HEK293 (cell line): ENCODE measurements at regions not wholly inside any gene's neighbourhood (a gene's known extent, or its start where the extent isn't known, plus 50 kb on each side); places are given as distances from the start of the nearest gene placed in this dataset.
"Not testable (repeated sequence)": the region's sequence is repeated elsewhere in the genome, so short reads cannot be mapped to it uniquely, and the experiment has no call there.

ENCODE experiments used
- TRIM28 ChIP-seq: IDR thresholded peaks from 2 replicates; pipeline ENCODE4 v1.6.1; 2011; ENCODE audit warnings: low read length, control low read depth, borderline replicate concordance
- ZFP41 ChIP-seq: fragments of 450-650 bp; formaldehyde crosslinking; IDR thresholded peaks from 2 replicates; pipeline ENCODE4 v1.5.1; 2016; ENCODE audit warnings: missing biosample characterization, missing genetic modification characterization, borderline replicate concordance
- TF ChIP-seq, protein P1 (sequence below): fragments of 450-650 bp; formaldehyde crosslinking; IDR thresholded peaks from 2 replicates; pipeline ENCODE4 v1.5.1; 2016; ENCODE audit warnings: missing biosample characterization, missing genetic modification characterization
- TF ChIP-seq, protein P2 (sequence below): fragments of 450-650 bp; formaldehyde crosslinking; optimal IDR thresholded peaks from 2 replicates; pipeline ENCODE3; 2016; ENCODE audit warnings: missing biosample characterization, mild to moderate bottlenecking, missing genetic modification characterization
- TF ChIP-seq, protein P3 (sequence below): fragments of 450-650 bp; formaldehyde crosslinking; IDR thresholded peaks from 2 replicates; pipeline ENCODE4 v1.5.1; 2016; ENCODE audit warnings: missing biosample characterization, missing genetic modification characterization

DNA sequence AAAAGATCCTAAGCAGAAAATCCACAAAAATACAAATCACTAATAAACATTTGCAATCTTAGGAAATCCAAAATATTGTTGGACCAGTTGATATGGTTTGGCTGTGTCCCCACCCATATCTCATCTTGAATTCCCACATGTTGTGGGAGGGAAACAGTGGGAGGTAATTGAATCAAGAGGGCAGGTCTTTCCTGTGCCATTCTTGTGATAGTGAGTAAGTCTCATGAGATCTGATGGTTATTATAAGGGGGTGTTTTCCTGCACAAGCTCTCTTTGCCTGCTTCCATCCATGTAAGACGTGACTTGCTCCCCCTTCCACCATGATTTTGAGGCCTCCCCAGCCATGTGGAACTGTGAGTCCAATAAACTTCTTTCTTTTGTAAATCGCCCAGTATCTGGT lies 79.2 kb upstream of the CHD1 start:
- TF ChIP-seq, protein P1, sequence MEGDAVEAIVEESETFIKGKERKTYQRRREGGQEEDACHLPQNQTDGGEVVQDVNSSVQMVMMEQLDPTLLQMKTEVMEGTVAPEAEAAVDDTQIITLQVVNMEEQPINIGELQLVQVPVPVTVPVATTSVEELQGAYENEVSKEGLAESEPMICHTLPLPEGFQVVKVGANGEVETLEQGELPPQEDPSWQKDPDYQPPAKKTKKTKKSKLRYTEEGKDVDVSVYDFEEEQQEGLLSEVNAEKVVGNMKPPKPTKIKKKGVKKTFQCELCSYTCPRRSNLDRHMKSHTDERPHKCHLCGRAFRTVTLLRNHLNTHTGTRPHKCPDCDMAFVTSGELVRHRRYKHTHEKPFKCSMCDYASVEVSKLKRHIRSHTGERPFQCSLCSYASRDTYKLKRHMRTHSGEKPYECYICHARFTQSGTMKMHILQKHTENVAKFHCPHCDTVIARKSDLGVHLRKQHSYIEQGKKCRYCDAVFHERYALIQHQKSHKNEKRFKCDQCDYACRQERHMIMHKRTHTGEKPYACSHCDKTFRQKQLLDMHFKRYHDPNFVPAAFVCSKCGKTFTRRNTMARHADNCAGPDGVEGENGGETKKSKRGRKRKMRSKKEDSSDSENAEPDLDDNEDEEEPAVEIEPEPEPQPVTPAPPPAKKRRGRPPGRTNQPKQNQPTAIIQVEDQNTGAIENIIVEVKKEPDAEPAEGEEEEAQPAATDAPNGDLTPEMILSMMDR (tag by site-specific recombination) = not testable (repeated sequence)
- not testable (repeated sequence) for TF ChIP-seq TRIM28; ZFP41 (tag by site-specific recombination)
- TF ChIP-seq, protein P2, sequence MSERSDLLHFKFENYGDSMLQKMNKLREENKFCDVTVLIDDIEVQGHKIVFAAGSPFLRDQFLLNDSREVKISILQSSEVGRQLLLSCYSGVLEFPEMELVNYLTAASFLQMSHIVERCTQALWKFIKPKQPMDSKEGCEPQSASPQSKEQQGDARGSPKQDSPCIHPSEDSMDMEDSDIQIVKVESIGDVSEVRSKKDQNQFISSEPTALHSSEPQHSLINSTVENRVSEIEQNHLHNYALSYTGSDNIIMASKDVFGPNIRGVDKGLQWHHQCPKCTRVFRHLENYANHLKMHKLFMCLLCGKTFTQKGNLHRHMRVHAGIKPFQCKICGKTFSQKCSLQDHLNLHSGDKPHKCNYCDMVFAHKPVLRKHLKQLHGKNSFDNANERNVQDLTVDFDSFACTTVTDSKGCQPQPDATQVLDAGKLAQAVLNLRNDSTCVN = not testable (repeated sequence)
- TF ChIP-seq, protein P3, sequence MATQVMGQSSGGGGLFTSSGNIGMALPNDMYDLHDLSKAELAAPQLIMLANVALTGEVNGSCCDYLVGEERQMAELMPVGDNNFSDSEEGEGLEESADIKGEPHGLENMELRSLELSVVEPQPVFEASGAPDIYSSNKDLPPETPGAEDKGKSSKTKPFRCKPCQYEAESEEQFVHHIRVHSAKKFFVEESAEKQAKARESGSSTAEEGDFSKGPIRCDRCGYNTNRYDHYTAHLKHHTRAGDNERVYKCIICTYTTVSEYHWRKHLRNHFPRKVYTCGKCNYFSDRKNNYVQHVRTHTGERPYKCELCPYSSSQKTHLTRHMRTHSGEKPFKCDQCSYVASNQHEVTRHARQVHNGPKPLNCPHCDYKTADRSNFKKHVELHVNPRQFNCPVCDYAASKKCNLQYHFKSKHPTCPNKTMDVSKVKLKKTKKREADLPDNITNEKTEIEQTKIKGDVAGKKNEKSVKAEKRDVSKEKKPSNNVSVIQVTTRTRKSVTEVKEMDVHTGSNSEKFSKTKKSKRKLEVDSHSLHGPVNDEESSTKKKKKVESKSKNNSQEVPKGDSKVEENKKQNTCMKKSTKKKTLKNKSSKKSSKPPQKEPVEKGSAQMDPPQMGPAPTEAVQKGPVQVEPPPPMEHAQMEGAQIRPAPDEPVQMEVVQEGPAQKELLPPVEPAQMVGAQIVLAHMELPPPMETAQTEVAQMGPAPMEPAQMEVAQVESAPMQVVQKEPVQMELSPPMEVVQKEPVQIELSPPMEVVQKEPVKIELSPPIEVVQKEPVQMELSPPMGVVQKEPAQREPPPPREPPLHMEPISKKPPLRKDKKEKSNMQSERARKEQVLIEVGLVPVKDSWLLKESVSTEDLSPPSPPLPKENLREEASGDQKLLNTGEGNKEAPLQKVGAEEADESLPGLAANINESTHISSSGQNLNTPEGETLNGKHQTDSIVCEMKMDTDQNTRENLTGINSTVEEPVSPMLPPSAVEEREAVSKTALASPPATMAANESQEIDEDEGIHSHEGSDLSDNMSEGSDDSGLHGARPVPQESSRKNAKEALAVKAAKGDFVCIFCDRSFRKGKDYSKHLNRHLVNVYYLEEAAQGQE = not testable (repeated sequence)
